ENCODE measurements at regions not wholly inside any gene's neighbourhood (a gene's known extent, or its start where the extent isn't known, plus 50 kb on each side); places are given as distances from the start of the nearest gene placed in this dataset.

- Histone ChIP-seq H3K4me3 (replicated peaks; ENCODE audit: insufficient read depth, low read length) (no peak overlapping the region), H3K27ac (replicated peaks) (no peak overlapping the region), H3K27me3 (ENCODE audit: insufficient read depth, poor library complexity, severe bottlenecking) (peaks cover 5% of the 10 kb centered on the region)
- DNase-seq (ENCODE audit: low read depth in 1 of 2, low spot score in 1 of 2): no peak
- TF ChIP-seq GABPA (IDR thresholded peaks at IDR 0.05; ENCODE audit: low read depth) (no peak), REST (IDR thresholded peaks at IDR 0.05; ENCODE audit: insufficient replicate concordance, low read depth) (no peak)
Measured at GRCh38 chr13:59300355-59301173, 863.2 kb downstream of the DIAPH3 start.

GRCh38 chr13:59301174-59301567 lies 862.6 kb downstream of the DIAPH3 start:
- no peak overlapping the region for H3K27ac ChIP-seq (replicated peaks)
- no peak for TF ChIP-seq POLR2AphosphoS5 (IDR thresholded peaks at IDR 0.05; ENCODE audit: low read depth)
- no peak for TF ChIP-seq SPI1 (IDR thresholded peaks at IDR 0.05; ENCODE audit: borderline replicate concordance, low read depth)
- TF ChIP-seq REST (IDR thresholded peaks at IDR 0.05; ENCODE audit: insufficient replicate concordance, low read depth): no peak
- no peak for TF ChIP-seq GABPA (IDR thresholded peaks at IDR 0.05; ENCODE audit: low read depth)
- no peak for TF ChIP-seq CTCF (IDR thresholded peaks at IDR 0.05; ENCODE audit: insufficient read depth, low read length)

GRCh38 chr13:59303433-59303832 lies 860.3 kb downstream of the DIAPH3 start:
- no peaks in the 10 kb centered on the region for H3K27me3 ChIP-seq (ENCODE audit: insufficient read depth, poor library complexity, severe bottlenecking)
- DNase-seq (ENCODE audit: low read depth in 1 of 2, low spot score in 1 of 2): no peak
- TF ChIP-seq SPI1 (IDR thresholded peaks at IDR 0.05; ENCODE audit: borderline replicate concordance, low read depth): no peak
- no peak for TF ChIP-seq GABPA (IDR thresholded peaks at IDR 0.05; ENCODE audit: low read depth)
- TF ChIP-seq CTCF (IDR thresholded peaks at IDR 0.05; ENCODE audit: insufficient read depth, low read length): no peak
- no peak for TF ChIP-seq REST (IDR thresholded peaks at IDR 0.05; ENCODE audit: insufficient replicate concordance, low read depth)
- no peak for TF ChIP-seq POLR2AphosphoS5 (IDR thresholded peaks at IDR 0.05; ENCODE audit: low read depth)
- H3K4me3 ChIP-seq (replicated peaks; ENCODE audit: insufficient read depth, low read length): no peak overlapping the region
- H3K27ac ChIP-seq (replicated peaks): no peak overlapping the region

More at GRCh38 chr13:59301174-59301567, 862.6 kb downstream of the DIAPH3 start:
- H3K4me3 ChIP-seq (replicated peaks; ENCODE audit: insufficient read depth, low read length): no peak overlapping the region
- DNase-seq (ENCODE audit: low read depth in 1 of 2, low spot score in 1 of 2): no peak
- H3K27me3 ChIP-seq (ENCODE audit: insufficient read depth, poor library complexity, severe bottlenecking): peaks cover 5% of the 10 kb centered on the region

Measured in HL-60 (cell line).